Neural progenitor cell (in vitro differentiated cells): ENCODE measurements at regions not wholly inside any gene's neighbourhood (a gene's known extent, or its start where the extent isn't known, plus 50 kb on each side); places are given as distances from the start of the nearest gene placed in this dataset.

Source experiments
- DNase-seq: peaks from one replicate; pipeline ENCODE4 v3.0.0-alpha.2; 2016; ENCODE audit warnings: low spot score
- H2AFZ ChIP-seq: fragments of 200-600 bp; sonication (generic); replicated peaks from 2 replicates; pipeline ENCODE4 v1.6.1; 2016; ENCODE audit warnings: antibody characterized with exemption
- H3F3A ChIP-seq: fragments of 200-600 bp; sonication (generic); 2 replicates; pipeline ENCODE4 v1.6.1; 2016; ENCODE audit warnings: antibody characterized with exemption, low read depth
- H3K27ac ChIP-seq: fragments of 200-600 bp; sonication (generic); 2 replicates; pipeline ENCODE4 v1.5.1; 2016; ENCODE audit warnings: mild to moderate bottlenecking
- H3K27me3 ChIP-seq: fragments of 200-600 bp; sonication (generic); 2 replicates; pipeline ENCODE4 v1.6.1; 2016; ENCODE audit warnings: mild to moderate bottlenecking, moderate library complexity
- H3K36me3 ChIP-seq: fragments of 200-600 bp; sonication (generic); 2 replicates; pipeline ENCODE4 v1.5.1; 2016
- H3K4me1 ChIP-seq: fragments of 200-600 bp; sonication (generic); 2 replicates; pipeline ENCODE4 v1.6.1; 2016; ENCODE audit warnings: mixed run types
- H3K4me2 ChIP-seq: fragments of 200-600 bp; sonication (generic); 2 replicates; pipeline ENCODE4 v1.6.1; 2016
- H3K4me3 ChIP-seq: fragments of 200-600 bp; sonication (generic); 2 replicates; pipeline ENCODE4 v1.5.1; 2016
- H3K79me2 ChIP-seq: fragments of 200-600 bp; sonication (generic); 2 replicates; pipeline ENCODE4 v1.6.1; 2016; ENCODE audit warnings: low read depth
- H3K9ac ChIP-seq: fragments of 200-600 bp; sonication (generic); 2 replicates; pipeline ENCODE4 v1.6.1; 2016
- H3K9me3 ChIP-seq: fragments of 200-600 bp; sonication (generic); 2 replicates; pipeline ENCODE4 v1.5.1; 2016; ENCODE audit warnings: low read depth
- H4K20me1 ChIP-seq: fragments of 200-600 bp; sonication (generic); 2 replicates; pipeline ENCODE4 v1.6.1; 2016; ENCODE audit warnings: low read depth
- H3K27ac Mint-ChIP-seq: 3 replicates; pipeline ENCODE4 v1.8.0; 2021; ENCODE audit warnings: mixed read lengths
- H3K27me3 Mint-ChIP-seq: 2 replicates; pipeline ENCODE4 v1.8.0; 2022; ENCODE audit warnings: low read depth, mild to moderate bottlenecking, inconsistent platforms, moderate library complexity, mixed read lengths; ENCODE audit not compliant: insufficient read depth
- H3K36me3 Mint-ChIP-seq: 3 replicates; pipeline ENCODE4 v1.8.0; 2021; ENCODE audit warnings: mixed read lengths
- H3K4me1 Mint-ChIP-seq: 3 replicates; pipeline ENCODE4 v1.8.0; 2021; ENCODE audit warnings: mixed read lengths
- H3K4me3 Mint-ChIP-seq: 3 replicates; pipeline ENCODE4 v1.8.0; 2021; ENCODE audit warnings: mild to moderate bottlenecking, moderate library complexity, mixed read lengths
- H3K9me3 Mint-ChIP-seq: 3 replicates; pipeline ENCODE4 v1.8.0; 2020; ENCODE audit warnings: mixed read lengths
- CTCF ChIP-seq: fragments of 200-600 bp; sonication (generic); IDR thresholded peaks from 2 replicates; pipeline ENCODE4 v1.5.1; 2017; ENCODE audit warnings: antibody characterized with exemption, mild to moderate bottlenecking
- EZH2 ChIP-seq: fragments of 200-600 bp; sonication (generic); IDR thresholded peaks from 2 replicates; pipeline ENCODE4 v1.6.1; 2017; ENCODE audit warnings: antibody characterized with exemption, mild to moderate bottlenecking, moderate library complexity
- EZH2phosphoT487 ChIP-seq: fragments of 200-600 bp; sonication (generic); IDR thresholded peaks from 2 replicates; pipeline ENCODE4 v1.6.1; 2017; ENCODE audit warnings: antibody characterized with exemption

DNA sequence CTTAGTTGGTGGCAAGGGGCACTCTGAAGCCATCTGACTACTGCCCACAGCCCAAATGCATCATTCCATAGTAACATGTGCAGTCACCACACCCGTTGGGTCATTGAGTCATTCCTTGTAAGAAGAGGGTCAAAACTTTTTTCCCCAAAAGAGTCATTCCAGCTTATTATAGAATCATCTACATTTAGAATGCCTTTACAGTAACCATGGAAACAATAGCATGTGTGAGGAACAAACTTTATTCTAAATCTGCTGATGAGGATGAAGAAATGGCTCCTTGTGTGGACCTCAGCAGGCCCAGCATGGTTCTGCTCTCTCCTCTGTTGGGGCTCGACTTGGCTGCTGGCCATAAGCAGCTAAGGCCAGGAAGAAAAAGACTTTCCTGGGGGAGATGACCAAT lies 111.2 kb upstream of the PTPRT start:
- no peak overlapping the region for H3K27ac Mint-ChIP-seq
- peaks cover 7% of the 10 kb centered on the region for H3K4me1 Mint-ChIP-seq
- no peaks in the 10 kb centered on the region for H3K36me3 Mint-ChIP-seq
- H3F3A ChIP-seq = no peaks in the 10 kb centered on the region
- DNase-seq = no peak
- peaks cover 9% of the 10 kb centered on the region for H3K9me3 Mint-ChIP-seq
- no peaks in the 10 kb centered on the region for H3K9me3 ChIP-seq
- peaks cover 2% of the 10 kb centered on the region for H3K27me3 Mint-ChIP-seq
- TF ChIP-seq CTCF (no peak), EZH2 (no peak), EZH2phosphoT487 (no peak)
- H3K4me3 Mint-ChIP-seq = no peak overlapping the region
- H4K20me1 ChIP-seq = no peaks in the 10 kb centered on the region
- H2AFZ ChIP-seq = no peak overlapping the region
- H3K4me3 ChIP-seq = no peak overlapping the region
- no peaks in the 10 kb centered on the region for H3K27me3 ChIP-seq
- H3K27ac ChIP-seq = no peak overlapping the region
- H3K9ac ChIP-seq = no peak overlapping the region
- H3K36me3 ChIP-seq = no peaks in the 10 kb centered on the region
- H3K4me1 ChIP-seq = no peaks in the 10 kb centered on the region
- H3K79me2 ChIP-seq = no peaks in the 10 kb centered on the region
- no peak overlapping the region for H3K4me2 ChIP-seq

- Histone ChIP-seq H3K36me3 (no peaks in the 10 kb centered on the region), H2AFZ (no peak overlapping the region), H3K9me3 (no peaks in the 10 kb centered on the region), H3K27me3 (no peaks in the 10 kb centered on the region), H3K4me2 (no peak overlapping the region), H3F3A (peaks cover 20% of the 10 kb centered on the region), H3K9ac (no peak overlapping the region), H4K20me1 (no peaks in the 10 kb centered on the region), H3K27ac (no peak overlapping the region), H3K79me2 (no peaks in the 10 kb centered on the region), H3K4me1 (peaks cover 22% of the 10 kb centered on the region), H3K4me3 (no peak overlapping the region)
- Mint-ChIP-seq H3K27me3 (peaks cover 7% of the 10 kb centered on the region), H3K27ac (no peak overlapping the region), H3K4me3 (no peak overlapping the region), H3K9me3 (peaks cover 10% of the 10 kb centered on the region), H3K36me3 (no peaks in the 10 kb centered on the region), H3K4me1 (peaks cover 27% of the 10 kb centered on the region)
- DNase-seq = no peak
- TF ChIP-seq EZH2 (no peak), CTCF (no peak), EZH2phosphoT487 (no peak)
Observed at GRCh38 chr20:43295781-43296180, 106.1 kb upstream of the PTPRT start.

DNA sequence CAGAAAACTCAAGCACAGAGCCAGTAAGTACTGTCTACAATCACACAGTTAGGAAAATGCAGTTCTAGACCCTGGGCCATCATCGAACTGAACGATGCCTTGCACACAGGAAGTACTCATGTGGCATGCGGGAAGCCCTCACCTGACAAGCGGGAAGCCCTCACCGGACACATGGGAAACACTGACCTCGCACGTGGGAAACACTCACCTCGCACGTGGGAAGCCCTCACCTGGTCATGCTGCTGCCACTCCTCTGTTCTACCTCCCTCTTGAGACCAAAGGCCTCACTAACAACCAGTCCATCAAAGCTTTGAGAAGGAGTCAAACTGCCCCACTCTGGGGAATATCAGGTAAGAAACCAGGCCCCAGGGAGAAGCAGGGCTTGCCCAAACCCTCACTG lies 105.6 kb upstream of the PTPRT start:
- Mint-ChIP-seq H3K4me1 (peaks cover 27% of the 10 kb centered on the region), H3K4me3 (peak overlapping the region; percentile 66), H3K27ac (no peak overlapping the region), H3K9me3 (peaks cover 10% of the 10 kb centered on the region), H3K36me3 (no peaks in the 10 kb centered on the region), H3K27me3 (peaks cover 9% of the 10 kb centered on the region)
- DNase-seq = no peak
- H4K20me1 ChIP-seq = no peaks in the 10 kb centered on the region
- H3F3A ChIP-seq = peaks cover 20% of the 10 kb centered on the region
- no peak overlapping the region for H2AFZ ChIP-seq
- no peaks in the 10 kb centered on the region for H3K27me3 ChIP-seq
- H3K9ac ChIP-seq = no peak overlapping the region
- H3K4me3 ChIP-seq = no peak overlapping the region
- no peak for TF ChIP-seq CTCF
- no peak for TF ChIP-seq EZH2
- H3K4me2 ChIP-seq = no peak overlapping the region
- H3K36me3 ChIP-seq = no peaks in the 10 kb centered on the region
- H3K4me1 ChIP-seq = peaks cover 22% of the 10 kb centered on the region
- H3K79me2 ChIP-seq = no peaks in the 10 kb centered on the region
- no peak overlapping the region for H3K27ac ChIP-seq
- no peaks in the 10 kb centered on the region for H3K9me3 ChIP-seq

- Histone ChIP-seq H4K20me1 (no peaks in the 10 kb centered on the region), H3K27ac (no peak overlapping the region), H3F3A (peaks cover 20% of the 10 kb centered on the region), H3K9me3 (no peaks in the 10 kb centered on the region), H2AFZ (no peak overlapping the region), H3K4me2 (peak overlapping the region; percentile 60), H3K4me1 (peaks cover 22% of the 10 kb centered on the region), H3K36me3 (no peaks in the 10 kb centered on the region), H3K79me2 (no peaks in the 10 kb centered on the region), H3K27me3 (no peaks in the 10 kb centered on the region), H3K4me3 (no peak overlapping the region), H3K9ac (no peak overlapping the region)
- Mint-ChIP-seq H3K9me3 (peaks cover 10% of the 10 kb centered on the region), H3K27ac (no peak overlapping the region), H3K27me3 (peaks cover 9% of the 10 kb centered on the region), H3K36me3 (no peaks in the 10 kb centered on the region), H3K4me3 (no peak overlapping the region), H3K4me1 (peaks cover 27% of the 10 kb centered on the region)
- TF ChIP-seq CTCF = no peak
- TF ChIP-seq EZH2 = no peak
- TF ChIP-seq EZH2phosphoT487 = no peak
- no peak for DNase-seq
Observed at GRCh38 chr20:43294031-43294430, 104.3 kb upstream of the PTPRT start.
